ENCODE measurements at regions not wholly inside any gene's neighbourhood (a gene's known extent, or its start where the extent isn't known, plus 50 kb on each side); places are given as distances from the start of the nearest gene placed in this dataset.

DNA sequence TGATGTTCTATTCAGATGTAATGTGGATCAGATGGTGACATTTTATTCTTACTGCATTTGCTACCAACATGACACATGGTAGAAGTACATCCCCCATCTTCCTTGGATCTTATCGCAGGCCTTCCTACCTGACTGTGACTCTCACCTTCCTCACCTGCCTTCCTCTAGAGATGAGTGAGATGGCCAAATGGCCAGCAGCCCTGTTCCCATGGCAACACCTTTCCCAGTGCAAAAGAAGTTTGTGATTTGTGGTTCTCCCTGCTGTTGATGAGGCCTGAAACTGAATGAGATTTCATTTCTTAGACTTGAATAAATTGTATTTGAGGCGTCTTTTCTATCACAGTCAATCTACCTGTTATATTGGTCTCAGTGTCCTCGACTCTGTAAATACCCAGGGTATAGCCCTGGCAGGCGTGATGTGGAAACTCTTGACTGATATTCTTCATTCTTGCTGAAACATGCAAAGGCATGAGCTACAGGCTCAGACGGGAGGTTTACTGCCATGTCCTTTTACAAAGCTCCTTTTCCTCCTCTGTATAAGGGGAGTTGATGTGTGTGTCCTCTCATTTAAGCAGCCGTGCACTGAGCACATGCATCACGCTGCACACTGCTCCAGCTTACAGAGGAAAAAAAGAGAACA is 440.7 kb upstream of the AKR1E2 start:
- Histone ChIP-seq H3K79me2 (ENCODE audit: control insufficient read depth, insufficient read depth, low read length) (no peaks in the 10 kb centered on the region), H3K9ac (ENCODE audit: low read length) (no peak overlapping the region), H3K4me3 (ENCODE audit: control extremely low read depth in 1 of 5, extremely low read depth in 1 of 5, insufficient read depth in 1 of 5, low read depth in 2 of 5, low read length in 4 of 5) (no peak overlapping the region), H3K4me2 (replicated peaks; ENCODE audit: low read depth, low read length, poor library complexity, severe bottlenecking) (no peak overlapping the region), H3K9me3 (ENCODE audit: control extremely low read depth in 1 of 3, control insufficient read depth in 2 of 3, insufficient read depth in 1 of 3, low read length in 2 of 3) (no peaks in the 10 kb centered on the region), H3K27ac (ENCODE audit: low read length in 2 of 2) (no peak overlapping the region), H4K20me1 (ENCODE audit: control insufficient read depth, insufficient read depth, low read length, poor library complexity, severe bottlenecking) (no peaks in the 10 kb centered on the region), H2AFZ (ENCODE audit: insufficient read depth, low read depth, low read length, poor library complexity, severe bottlenecking) (no peak overlapping the region), H3K4me1 (ENCODE audit: control insufficient read depth in 2 of 2, insufficient read depth in 2 of 2, low read length in 2 of 2) (no peaks in the 10 kb centered on the region), H3K27me3 (replicated peaks in 1 of 4; ENCODE audit: control extremely low read depth in 1 of 4, control insufficient read depth in 3 of 4, insufficient read depth in 4 of 4, low read length in 3 of 4) (no peaks in the 10 kb centered on the region), H3K36me3 (replicated peaks in 1 of 2; ENCODE audit: control extremely low read depth in 1 of 2, control insufficient read depth in 1 of 2, extremely low read depth in 1 of 2, insufficient read depth in 2 of 2, low read length in 1 of 2) (no peaks in the 10 kb centered on the region)
- no peak for DNase-seq
- WGBS (ENCODE audit: insufficient coverage), result 100% methylated on average over 1 of the region's 7 CpGs
- peaks cover 19% of the 10 kb centered on the region for H3K27me3 Mint-ChIP-seq
- intact Hi-C loops (cut with micrococcal nuclease), result no loop called here
- TF ChIP-seq CTCF (IDR thresholded peaks at IDR 0.05) (no peak), EZH2 (IDR thresholded peaks at IDR 0.05; ENCODE audit: borderline replicate concordance, insufficient read depth, low read depth, low read length, poor library complexity, severe bottlenecking) (no peak)
- H3K4me3 Mint-ChIP-seq, result no peak overlapping the region
- CTCF ChIA-PET, result no interaction called here
- no peak overlapping the region for H3K27ac Mint-ChIP-seq
- H3K9me3 Mint-ChIP-seq (ENCODE audit: insufficient read depth), result no peaks in the 10 kb centered on the region
- POLR2A ChIA-PET, result no interaction called here
- H3K4me1 Mint-ChIP-seq, result no peaks in the 10 kb centered on the region
- ATAC-seq (ENCODE audit: low read depth), result no peak

DNA sequence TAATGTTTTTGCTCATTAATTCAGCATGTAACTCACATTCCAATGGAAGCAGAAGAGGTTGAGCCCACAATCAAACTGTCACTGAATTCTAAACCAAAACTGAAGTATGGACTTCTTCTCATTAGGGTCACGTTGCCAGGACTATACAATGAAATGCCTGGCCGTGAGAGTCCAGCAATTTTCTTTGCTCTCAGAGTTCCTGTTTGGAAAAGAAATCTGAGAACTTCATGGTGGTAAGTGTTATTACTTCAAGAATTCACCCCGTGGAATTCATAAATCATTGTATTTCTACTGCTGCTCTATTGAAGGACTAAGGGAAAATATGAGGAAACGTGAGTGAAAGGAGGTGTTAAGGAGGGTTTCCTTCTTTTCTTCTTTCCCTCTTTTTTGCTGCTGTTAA is 441.8 kb upstream of the AKR1E2 start:
- Histone ChIP-seq H4K20me1 (ENCODE audit: control insufficient read depth, insufficient read depth, low read length, poor library complexity, severe bottlenecking) (no peaks in the 10 kb centered on the region), H3K9me3 (ENCODE audit: control extremely low read depth in 1 of 3, control insufficient read depth in 2 of 3, insufficient read depth in 1 of 3, low read length in 2 of 3) (no peaks in the 10 kb centered on the region), H3K4me3 (ENCODE audit: control extremely low read depth in 1 of 5, extremely low read depth in 1 of 5, insufficient read depth in 1 of 5, low read depth in 2 of 5, low read length in 4 of 5) (no peak overlapping the region), H3K4me2 (replicated peaks; ENCODE audit: low read depth, low read length, poor library complexity, severe bottlenecking) (no peak overlapping the region), H3K36me3 (replicated peaks in 1 of 2; ENCODE audit: control extremely low read depth in 1 of 2, control insufficient read depth in 1 of 2, extremely low read depth in 1 of 2, insufficient read depth in 2 of 2, low read length in 1 of 2) (no peaks in the 10 kb centered on the region), H3K4me1 (ENCODE audit: control insufficient read depth in 2 of 2, insufficient read depth in 2 of 2, low read length in 2 of 2) (no peaks in the 10 kb centered on the region), H3K27ac (ENCODE audit: low read length in 2 of 2) (no peak overlapping the region), H3K27me3 (replicated peaks in 1 of 4; ENCODE audit: control extremely low read depth in 1 of 4, control insufficient read depth in 3 of 4, insufficient read depth in 4 of 4, low read length in 3 of 4) (no peaks in the 10 kb centered on the region), H2AFZ (ENCODE audit: insufficient read depth, low read depth, low read length, poor library complexity, severe bottlenecking) (no peak overlapping the region), H3K9ac (ENCODE audit: low read length) (no peak overlapping the region), H3K79me2 (ENCODE audit: control insufficient read depth, insufficient read depth, low read length) (no peaks in the 10 kb centered on the region)
- Mint-ChIP-seq H3K27me3 (peaks cover 15% of the 10 kb centered on the region), H3K4me3 (no peak overlapping the region), H3K9me3 (ENCODE audit: insufficient read depth) (no peaks in the 10 kb centered on the region), H3K4me1 (no peaks in the 10 kb centered on the region), H3K27ac (no peak overlapping the region)
- TF ChIP-seq EZH2 (IDR thresholded peaks at IDR 0.05; ENCODE audit: borderline replicate concordance, insufficient read depth, low read depth, low read length, poor library complexity, severe bottlenecking) (no peak), CTCF (IDR thresholded peaks at IDR 0.05) (no peak)
- ChIA-PET POLR2A (no interaction called here), CTCF (no interaction called here)
- no peak for ATAC-seq (ENCODE audit: low read depth)
- no peak for DNase-seq
- no CpG with 5 or more reads among the region's 4 CpGs for WGBS (ENCODE audit: insufficient coverage)
- intact Hi-C loops (cut with micrococcal nuclease), result no loop called here

All from B cell (primary cell).